MCF 10A (cell line): ENCODE measurements at regions not wholly inside any gene's neighbourhood (a gene's known extent, or its start where the extent isn't known, plus 50 kb on each side); places are given as distances from the start of the nearest gene placed in this dataset.

ENCODE experiments used
- BruUV-seq: library from RNA; stranded (reverse); fragments of 400-500 nt; replicated peaks from 2 replicates; lab custom pipeline; 2021; lab: Mats Ljungman, UMichigan
- CTCF ChIA-PET: fragments of 300-600 bp; sonication (Branson Sonifier 250); formaldehyde crosslinking; extraction: SDS; loops from one replicate; lab custom pipeline; 2021; ENCODE audit warnings: antibody characterized with exemption, inconsistent platforms; lab: Yijun Ruan, JAX
- POLR2A ChIA-PET: fragments of 300-600, 350-650 bp; sonication (Branson Sonifier 250); formaldehyde crosslinking; extraction: SDS; loops from one replicate; lab custom pipeline; 2020; ENCODE audit warnings: antibody characterized with exemption, inconsistent platforms; lab: Yijun Ruan, JAX
- DNase-seq: peaks from one replicate; pipeline ENCODE4 v3.0.0-alpha.2; 2018; ENCODE audit not compliant: unreplicated experiment
- H3K27ac Mint-ChIP-seq: one replicate; pipeline ENCODE4 v1.8.0; 2022; ENCODE audit warnings: mild to moderate bottlenecking, low read depth, mixed read lengths; ENCODE audit not compliant: unreplicated experiment
- H3K27me3 Mint-ChIP-seq: one replicate; pipeline ENCODE4 v1.8.0; 2022; ENCODE audit warnings: mixed read lengths; ENCODE audit not compliant: insufficient read depth, unreplicated experiment
- H3K36me3 Mint-ChIP-seq: one replicate; pipeline ENCODE4 v1.8.0; 2022; ENCODE audit warnings: mild to moderate bottlenecking, moderate library complexity, mixed read lengths; ENCODE audit not compliant: insufficient read depth, unreplicated experiment
- H3K4me1 Mint-ChIP-seq: one replicate; pipeline ENCODE4 v1.8.0; 2022; ENCODE audit warnings: mixed read lengths; ENCODE audit not compliant: insufficient read depth, unreplicated experiment
- H3K4me3 Mint-ChIP-seq: one replicate; pipeline ENCODE4 v1.8.0; 2022; ENCODE audit warnings: mild to moderate bottlenecking, moderate library complexity, mixed read lengths; ENCODE audit not compliant: unreplicated experiment
- H3K9me3 Mint-ChIP-seq: one replicate; pipeline ENCODE4 v1.8.0; 2022; ENCODE audit warnings: mixed read lengths; ENCODE audit not compliant: unreplicated experiment
- intact Hi-C: fragments of 100-400 bp; cut with micrococcal nuclease; formaldehyde crosslinking; loops from 2 replicates; pipeline ENCODE4 v1.14.1; 2022
- TF ChIP-seq, protein P1 (sequence below): fragments of 200-600 bp; IDR thresholded peaks from one replicate; pipeline ENCODE4 v1.8.0; 2022; ENCODE audit warnings: antibody characterized with exemption, mild to moderate bottlenecking; ENCODE audit not compliant: unreplicated experiment

- no peak overlapping the region for H3K27ac Mint-ChIP-seq
- intact Hi-C loops, result no loop called here
- H3K9me3 Mint-ChIP-seq, result no peaks in the 10 kb centered on the region
- no peaks in the 10 kb centered on the region for H3K36me3 Mint-ChIP-seq
- DNase-seq, result no peak
- TF ChIP-seq, protein P1, sequence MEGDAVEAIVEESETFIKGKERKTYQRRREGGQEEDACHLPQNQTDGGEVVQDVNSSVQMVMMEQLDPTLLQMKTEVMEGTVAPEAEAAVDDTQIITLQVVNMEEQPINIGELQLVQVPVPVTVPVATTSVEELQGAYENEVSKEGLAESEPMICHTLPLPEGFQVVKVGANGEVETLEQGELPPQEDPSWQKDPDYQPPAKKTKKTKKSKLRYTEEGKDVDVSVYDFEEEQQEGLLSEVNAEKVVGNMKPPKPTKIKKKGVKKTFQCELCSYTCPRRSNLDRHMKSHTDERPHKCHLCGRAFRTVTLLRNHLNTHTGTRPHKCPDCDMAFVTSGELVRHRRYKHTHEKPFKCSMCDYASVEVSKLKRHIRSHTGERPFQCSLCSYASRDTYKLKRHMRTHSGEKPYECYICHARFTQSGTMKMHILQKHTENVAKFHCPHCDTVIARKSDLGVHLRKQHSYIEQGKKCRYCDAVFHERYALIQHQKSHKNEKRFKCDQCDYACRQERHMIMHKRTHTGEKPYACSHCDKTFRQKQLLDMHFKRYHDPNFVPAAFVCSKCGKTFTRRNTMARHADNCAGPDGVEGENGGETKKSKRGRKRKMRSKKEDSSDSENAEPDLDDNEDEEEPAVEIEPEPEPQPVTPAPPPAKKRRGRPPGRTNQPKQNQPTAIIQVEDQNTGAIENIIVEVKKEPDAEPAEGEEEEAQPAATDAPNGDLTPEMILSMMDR, result no peak
- H3K4me1 Mint-ChIP-seq, result no peaks in the 10 kb centered on the region
- no TSS peak for BruUV-seq
- POLR2A ChIA-PET, result interaction anchor here (0.7 kb wide), 1 partner anchor 16 kb away, joined by 4 read pairs; no protein-coding TSS in a partner anchor
- CTCF ChIA-PET, result interaction anchor here (0.7 kb wide), 1 partner anchor 11 kb away, joined by 3 read pairs; no protein-coding TSS in a partner anchor
- no peak overlapping the region for H3K4me3 Mint-ChIP-seq
- no peaks in the 10 kb centered on the region for H3K27me3 Mint-ChIP-seq
Observed at GRCh38 chr2:21633911-21634310, 510.1 kb downstream of the TDRD15 start.

GRCh38 chr2:21640046-21640445 lies 516.3 kb downstream of the TDRD15 start:
- Mint-ChIP-seq H3K36me3 (no peaks in the 10 kb centered on the region), H3K4me1 (no peaks in the 10 kb centered on the region), H3K4me3 (no peak overlapping the region), H3K27ac (no peak overlapping the region), H3K27me3 (no peaks in the 10 kb centered on the region), H3K9me3 (peaks cover 7% of the 10 kb centered on the region)
- BruUV-seq, result no TSS peak
- TF ChIP-seq, protein P1, result no peak
- DNase-seq, result no peak
- intact Hi-C loops, result no loop called here
- ChIA-PET POLR2A (no interaction called here), CTCF (no interaction called here)

DNA sequence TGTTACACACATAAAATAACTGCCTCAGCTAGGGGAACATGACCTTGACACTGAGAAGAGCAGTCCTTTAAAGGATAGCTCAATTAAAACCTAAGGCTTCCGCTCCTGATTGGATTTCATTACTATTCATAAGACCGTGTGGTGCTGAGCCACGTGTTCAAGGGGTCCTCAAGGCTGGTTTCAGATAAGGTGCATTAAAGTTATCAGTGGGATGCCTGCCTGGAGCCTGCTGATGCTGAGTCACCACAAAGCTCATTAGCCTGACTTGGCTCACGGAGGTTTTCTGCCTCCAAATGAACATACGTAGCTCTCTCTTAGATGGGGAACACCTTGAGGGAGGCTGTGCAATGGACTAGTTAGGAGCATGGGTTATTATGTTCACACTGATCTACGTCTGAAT lies 518.9 kb downstream of the TDRD15 start:
- DNase-seq, result no peak
- intact Hi-C loops, result no loop called here
- Mint-ChIP-seq H3K27ac (no peak overlapping the region), H3K4me3 (no peak overlapping the region), H3K9me3 (peaks cover 7% of the 10 kb centered on the region), H3K27me3 (no peaks in the 10 kb centered on the region), H3K36me3 (no peaks in the 10 kb centered on the region), H3K4me1 (no peaks in the 10 kb centered on the region)
- CTCF ChIA-PET, result interaction anchor here (0.8 kb wide), 1 partner anchor 8 kb away, joined by 4 read pairs; no protein-coding TSS in a partner anchor
- no TSS peak for BruUV-seq
- TF ChIP-seq, protein P1, result no peak
- POLR2A ChIA-PET, result no interaction called here

DNA sequence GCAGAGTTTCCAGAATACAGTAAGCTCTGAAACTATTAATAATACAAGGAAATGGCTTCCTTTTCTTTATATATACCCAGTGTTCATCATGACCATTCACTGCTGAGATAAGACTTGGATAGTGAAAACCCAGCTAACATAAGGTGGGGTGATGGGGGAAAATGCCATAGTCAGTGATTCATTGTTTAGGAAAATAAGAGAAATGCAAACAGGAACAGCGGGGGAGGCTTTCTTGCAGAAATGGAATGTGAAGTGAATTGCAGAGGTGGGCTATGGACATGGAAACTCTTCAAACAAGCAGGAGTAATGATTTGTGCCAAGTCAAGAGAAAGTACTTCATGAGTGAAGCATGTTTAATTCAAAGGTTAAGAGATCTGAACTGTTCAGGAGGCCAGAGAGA lies 519.4 kb downstream of the TDRD15 start:
- TF ChIP-seq, protein P1, result no peak
- ChIA-PET CTCF (interaction anchor here (0.8 kb wide), 1 partner anchor 9 kb away, joined by 4 read pairs; no protein-coding TSS in a partner anchor), POLR2A (no interaction called here)
- no peaks in the 10 kb centered on the region for H3K4me1 Mint-ChIP-seq
- intact Hi-C loops, result no loop called here
- no peak overlapping the region for H3K4me3 Mint-ChIP-seq
- DNase-seq, result no peak
- H3K36me3 Mint-ChIP-seq, result no peaks in the 10 kb centered on the region
- H3K27me3 Mint-ChIP-seq, result no peaks in the 10 kb centered on the region
- H3K9me3 Mint-ChIP-seq, result peaks cover 7% of the 10 kb centered on the region
- BruUV-seq, result no TSS peak
- no peak overlapping the region for H3K27ac Mint-ChIP-seq
